ENCODE measurements at regions not wholly inside any gene's neighbourhood (a gene's known extent, or its start where the extent isn't known, plus 50 kb on each side); places are given as distances from the start of the nearest gene placed in this dataset.
"Not testable (repeated sequence)": the region's sequence is repeated elsewhere in the genome, so short reads cannot be mapped to it uniquely, and the experiment has no call there.

- DNase-seq = peak; percentile 16
Measured at GRCh38 chr18:44579028-44579702, 101.5 kb upstream of the SETBP1 start.

- no peak for DNase-seq
Measured at GRCh38 chr18:44579745-44580144, 100.9 kb upstream of the SETBP1 start.

GRCh38 chr18:44580159-44580558 lies 100.5 kb upstream of the SETBP1 start:
- no peak for DNase-seq

GRCh38 chr18:44580782-44581181 lies 99.9 kb upstream of the SETBP1 start:
- not testable (repeated sequence) for DNase-seq

- DNase-seq = no peak
Measured at GRCh38 chr18:44582456-44582855, 98.2 kb upstream of the SETBP1 start.

- DNase-seq = no peak
Measured at GRCh38 chr18:44584900-44585299, 95.8 kb upstream of the SETBP1 start.

GRCh38 chr18:44586782-44587524 lies 93.7 kb upstream of the SETBP1 start:
- DNase-seq = no peak

- DNase-seq = no peak
Measured at GRCh38 chr18:44588508-44588907, 92.2 kb upstream of the SETBP1 start.

- peak; percentile 61 for DNase-seq
Measured at GRCh38 chr18:44589693-44590355, 90.9 kb upstream of the SETBP1 start.

- no peak for DNase-seq
Measured at GRCh38 chr18:44590956-44591670, 89.6 kb upstream of the SETBP1 start.

GRCh38 chr18:44592639-44593038 lies 88.0 kb upstream of the SETBP1 start:
- DNase-seq = no peak

- peak; percentile 72 for DNase-seq
Measured at GRCh38 chr18:44594799-44595467, 85.8 kb upstream of the SETBP1 start.

GRCh38 chr18:44597797-44598196 lies 82.9 kb upstream of the SETBP1 start:
- DNase-seq = no peak

GRCh38 chr18:44598514-44598913 lies 82.2 kb upstream of the SETBP1 start:
- DNase-seq = no peak

- DNase-seq = peak; percentile 30
Measured at GRCh38 chr18:44599412-44599811, 81.3 kb upstream of the SETBP1 start.

GRCh38 chr18:44601447-44601846 lies 79.2 kb upstream of the SETBP1 start:
- DNase-seq = peak; percentile 52

GRCh38 chr18:44602380-44602779 lies 78.3 kb upstream of the SETBP1 start:
- DNase-seq = peak; percentile 49

- DNase-seq = peak; percentile 63
Measured at GRCh38 chr18:44602845-44603244, 77.8 kb upstream of the SETBP1 start.

GRCh38 chr18:44609181-44609941 lies 71.3 kb upstream of the SETBP1 start:
- no peak for DNase-seq

GRCh38 chr18:44620812-44621211 lies 59.9 kb upstream of the SETBP1 start:
- DNase-seq = no peak

GRCh38 chr18:44624052-44624451 lies 56.6 kb upstream of the SETBP1 start:
- no peak for DNase-seq

- no peak for DNase-seq
Measured at GRCh38 chr18:44625386-44625785, 55.3 kb upstream of the SETBP1 start.
